GM19467 (cell line): ENCODE measurements at regions not wholly inside any gene's neighbourhood (a gene's known extent, or its start where the extent isn't known, plus 50 kb on each side); places are given as distances from the start of the nearest gene placed in this dataset.

Experiments
- ATAC-seq: cut with Tn5 transposase; IDR thresholded peaks from one replicate; pipeline ENCODE4 v1.9.1; 2021; ENCODE audit warnings: mild to moderate bottlenecking, moderate library complexity; ENCODE audit not compliant: unreplicated experiment

- no peak for ATAC-seq
Measured at GRCh38 chr6:40645043-40645442, 57.9 kb upstream of the LRFN2 start.

GRCh38 chr6:40642837-40643236, 55.7 kb upstream of the LRFN2 start:
- no peak for ATAC-seq

- no peak for ATAC-seq
Measured at GRCh38 chr6:40642190-40642589, 55.0 kb upstream of the LRFN2 start.

DNA sequence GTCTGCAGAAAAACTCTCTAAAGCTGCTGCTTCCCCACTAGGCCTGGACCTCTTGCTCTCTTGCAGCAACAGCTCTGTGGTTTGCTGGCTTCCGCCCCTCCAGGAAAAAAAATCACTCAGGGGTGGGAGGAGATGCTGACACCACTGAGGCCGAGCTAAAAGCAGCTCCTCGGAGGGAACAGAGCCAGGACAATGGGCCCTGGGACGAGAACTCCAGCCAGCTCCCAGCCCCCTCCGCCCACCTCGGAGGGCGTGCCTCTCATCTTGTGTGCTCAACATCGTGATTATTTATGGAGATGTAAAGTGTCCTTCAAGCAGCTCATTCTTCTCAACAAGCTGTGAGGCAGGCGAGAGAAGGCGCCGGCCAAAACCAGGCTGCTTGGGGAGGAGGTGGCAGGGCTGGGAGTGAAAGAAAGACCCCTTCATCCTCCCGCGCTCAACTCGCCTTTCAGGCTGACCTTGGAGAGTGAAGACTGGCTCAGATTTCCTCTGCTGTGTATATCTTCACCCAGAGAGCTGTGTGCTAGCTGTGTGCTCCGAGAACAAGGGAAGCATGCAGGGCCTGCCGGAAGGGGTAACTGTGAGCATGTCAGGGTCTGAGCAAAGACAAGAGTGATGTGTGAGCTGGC, 53.5 kb upstream of the LRFN2 start:
- no peak for ATAC-seq
